WI38 (cell line): ENCODE measurements at regions not wholly inside any gene's neighbourhood (a gene's known extent, or its start where the extent isn't known, plus 50 kb on each side); places are given as distances from the start of the nearest gene placed in this dataset.

Source experiments
- H3K4me3 ChIP-seq: 2 replicates; pipeline ENCODE4 v1.5.1; 2011; ENCODE audit warnings: low read depth, mild to moderate bottlenecking, control low read depth, low read length
- CTCF ChIP-seq: IDR thresholded peaks from 2 replicates; pipeline ENCODE4 v1.5.1; 2012; ENCODE audit warnings: low read depth, mild to moderate bottlenecking, control low read depth, low read length

GRCh38 chr2:5372141-5372540, 320.0 kb upstream of the SOX11 start:
- no peak overlapping the region for H3K4me3 ChIP-seq
- no peak for TF ChIP-seq CTCF

GRCh38 chr2:5373200-5373599, 319.0 kb upstream of the SOX11 start:
- no peak for TF ChIP-seq CTCF
- no peak overlapping the region for H3K4me3 ChIP-seq

GRCh38 chr2:5374762-5375161, 317.4 kb upstream of the SOX11 start:
- TF ChIP-seq CTCF, result no peak
- no peak overlapping the region for H3K4me3 ChIP-seq

DNA sequence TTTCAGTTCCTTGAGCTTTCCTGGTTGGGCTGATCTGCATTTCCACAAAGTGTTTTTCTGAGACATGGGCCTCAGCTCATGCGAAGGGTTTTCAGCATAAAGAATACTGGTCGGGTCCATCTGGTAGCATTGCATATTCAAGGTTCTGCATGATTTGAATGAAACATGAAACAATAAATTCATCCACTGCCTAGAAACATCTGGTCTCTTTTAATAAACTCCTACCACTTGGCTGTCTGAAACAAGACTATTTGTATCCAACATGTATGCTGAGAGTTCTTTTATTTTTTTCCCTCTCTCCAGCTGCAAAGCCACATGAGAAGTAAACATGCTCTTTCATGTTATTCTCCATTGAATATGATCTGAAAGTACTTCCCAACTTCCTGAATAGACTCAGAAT, 314.9 kb upstream of the SOX11 start:
- no peak for TF ChIP-seq CTCF
- no peak overlapping the region for H3K4me3 ChIP-seq

DNA sequence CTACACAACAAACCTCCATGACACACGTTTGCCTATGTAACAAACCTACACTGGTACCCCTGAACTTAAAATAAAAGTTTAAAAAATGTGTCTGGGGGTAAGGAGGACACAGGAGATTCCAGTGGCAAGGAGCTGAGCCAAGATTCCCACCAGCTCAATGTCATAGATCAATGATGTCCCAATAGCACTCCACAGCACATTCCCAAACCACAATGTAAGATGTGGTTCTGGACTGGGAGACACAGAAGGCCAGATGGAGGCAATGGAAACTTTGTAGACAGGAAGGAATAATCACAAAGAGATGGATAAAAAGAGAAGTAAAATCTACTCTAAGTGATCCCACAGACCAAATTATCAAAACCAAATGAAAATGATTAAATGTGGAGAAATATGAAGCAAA, 312.4 kb upstream of the SOX11 start:
- no peak for TF ChIP-seq CTCF
- no peak overlapping the region for H3K4me3 ChIP-seq

DNA sequence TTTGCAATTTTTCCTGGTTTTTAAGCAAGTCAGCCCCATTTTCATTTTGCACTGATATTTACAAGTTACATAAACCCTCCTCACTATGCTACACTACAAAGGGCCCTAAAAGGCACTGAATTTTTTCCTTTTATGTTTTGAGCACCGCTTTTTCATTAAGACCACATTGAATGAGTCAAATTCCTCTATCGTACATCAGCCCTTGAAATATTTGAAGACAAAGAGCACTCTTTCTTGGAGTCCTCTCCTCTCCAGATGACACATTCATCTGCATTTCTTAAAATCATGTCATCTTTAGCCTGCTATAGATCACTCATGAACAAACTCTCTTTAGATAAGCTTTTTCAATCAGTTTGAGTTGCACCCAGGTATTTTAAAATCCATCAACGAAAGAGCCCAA, 306.6 kb upstream of the SOX11 start:
- TF ChIP-seq CTCF, result no peak
- H3K4me3 ChIP-seq, result no peak overlapping the region

DNA sequence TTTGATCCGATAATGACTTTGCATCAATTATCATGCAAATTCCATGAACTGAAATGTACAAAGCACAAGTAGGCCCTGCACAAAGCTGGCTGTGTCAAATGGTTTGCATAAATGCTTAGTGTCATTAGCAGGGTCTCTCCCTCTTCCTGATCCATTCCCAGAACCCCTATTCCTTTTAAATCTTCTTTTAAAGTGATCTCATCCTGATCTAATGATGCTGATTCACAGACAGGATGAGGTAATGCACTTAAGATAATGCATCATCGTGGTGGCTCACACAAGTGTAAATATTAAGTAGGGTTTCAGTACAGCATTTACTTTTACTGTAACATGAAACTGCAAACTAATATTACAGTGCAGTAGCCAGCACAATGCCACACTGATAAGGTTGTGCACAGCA, 304.8 kb upstream of the SOX11 start:
- no peak for TF ChIP-seq CTCF
- no peak overlapping the region for H3K4me3 ChIP-seq
